Medulla oblongata (tissue), 1 donor: ENCODE measurements at regions not wholly inside any gene's neighbourhood (a gene's known extent, or its start where the extent isn't known, plus 50 kb on each side); places are given as distances from the start of the nearest gene placed in this dataset.
"Not testable (repeated sequence)": the region's sequence is repeated elsewhere in the genome, so short reads cannot be mapped to it uniquely, and the experiment has no call there.

ENCODE experiments used
- DNase-seq: peaks from one replicate; pipeline ENCODE4 v3.0.0-alpha.2; 2015; ENCODE audit errors: extremely low spot score

DNA sequence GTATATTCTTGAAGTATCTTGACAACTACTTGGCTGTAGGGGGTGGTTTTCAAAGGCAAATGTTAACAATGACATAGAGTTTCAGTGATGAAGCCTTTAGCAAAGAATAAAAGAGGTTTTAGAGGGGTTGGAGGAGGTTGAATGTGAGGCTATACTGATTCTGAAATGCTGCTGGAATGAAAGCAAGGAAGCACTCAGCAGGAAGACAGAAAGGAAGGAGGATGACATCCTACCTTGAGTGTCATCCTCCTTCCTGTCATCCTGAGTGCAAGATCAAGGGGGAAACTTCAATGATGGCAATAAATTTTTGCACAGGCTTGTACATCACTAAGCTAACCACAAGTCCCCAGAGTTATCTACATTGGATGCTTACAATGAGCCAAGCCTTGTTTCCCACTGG is 120.5 kb downstream of the APIP start:
- no peak for DNase-seq

DNA sequence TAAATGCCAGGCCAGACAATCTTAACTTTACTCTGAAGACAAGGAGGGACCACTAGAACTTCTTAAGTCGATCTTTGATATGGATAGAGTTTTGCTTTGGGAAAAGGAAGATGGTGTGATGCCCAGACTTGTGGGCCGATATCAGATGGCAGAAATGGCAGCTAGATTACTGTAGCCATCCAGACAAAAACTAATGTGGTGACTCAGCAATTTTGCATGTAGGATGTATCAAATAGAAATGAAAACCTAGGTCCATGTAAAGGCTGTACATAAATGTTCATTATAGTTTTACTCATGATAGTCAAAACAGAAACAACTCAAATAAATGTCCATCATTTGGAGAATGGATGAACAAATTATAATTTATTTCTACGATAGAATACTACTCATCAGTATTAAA is 121.5 kb downstream of the APIP start:
- DNase-seq, result no peak

- no peak for DNase-seq
Measured at GRCh38 chr11:34793666-34794065, 122.5 kb downstream of the APIP start.

DNA sequence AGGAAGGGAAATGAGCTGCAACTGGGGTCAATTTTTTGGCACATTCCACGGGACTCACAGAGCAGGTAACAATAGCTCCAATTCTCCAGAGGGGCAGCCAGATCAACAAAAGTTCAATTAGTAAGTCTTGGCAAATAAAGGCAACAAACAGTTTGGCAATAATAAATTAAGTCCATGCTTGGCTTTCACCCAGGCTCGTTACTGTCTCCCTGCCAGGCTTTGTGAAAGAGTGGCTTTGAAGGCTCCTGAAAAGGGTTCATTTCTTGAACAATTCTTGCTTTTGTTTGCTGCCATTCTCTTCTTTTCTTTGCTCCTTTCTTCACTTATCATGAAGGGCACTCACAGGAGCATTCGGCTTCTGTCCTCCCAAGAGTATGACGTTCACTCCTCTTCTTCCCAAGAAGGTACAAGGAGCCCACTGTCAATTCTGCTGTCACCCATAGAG is 123.3 kb downstream of the APIP start:
- peak; percentile 81 for DNase-seq

- peak; percentile 11 for DNase-seq
Measured at GRCh38 chr11:34791780-34792542, 124.2 kb downstream of the APIP start.

DNA sequence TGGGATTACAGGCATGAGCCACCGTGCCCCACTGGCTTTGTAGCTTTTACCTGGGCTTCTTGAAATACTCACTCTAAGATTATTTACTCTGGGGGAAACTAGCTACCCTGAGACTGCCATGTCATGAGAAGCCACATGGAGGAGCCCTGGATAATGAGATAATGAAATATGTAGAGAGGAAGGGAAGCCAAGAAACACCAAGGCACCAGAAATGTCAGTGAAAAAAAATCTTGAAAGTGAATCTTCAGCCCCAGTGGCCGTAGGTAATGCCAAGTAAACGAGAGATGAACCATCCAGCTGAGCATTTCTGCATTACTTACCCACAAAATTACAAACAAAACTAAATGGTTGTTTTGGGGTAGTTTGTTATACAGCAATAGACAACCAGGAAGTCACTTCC is 125.6 kb downstream of the APIP start:
- no peak for DNase-seq

DNA sequence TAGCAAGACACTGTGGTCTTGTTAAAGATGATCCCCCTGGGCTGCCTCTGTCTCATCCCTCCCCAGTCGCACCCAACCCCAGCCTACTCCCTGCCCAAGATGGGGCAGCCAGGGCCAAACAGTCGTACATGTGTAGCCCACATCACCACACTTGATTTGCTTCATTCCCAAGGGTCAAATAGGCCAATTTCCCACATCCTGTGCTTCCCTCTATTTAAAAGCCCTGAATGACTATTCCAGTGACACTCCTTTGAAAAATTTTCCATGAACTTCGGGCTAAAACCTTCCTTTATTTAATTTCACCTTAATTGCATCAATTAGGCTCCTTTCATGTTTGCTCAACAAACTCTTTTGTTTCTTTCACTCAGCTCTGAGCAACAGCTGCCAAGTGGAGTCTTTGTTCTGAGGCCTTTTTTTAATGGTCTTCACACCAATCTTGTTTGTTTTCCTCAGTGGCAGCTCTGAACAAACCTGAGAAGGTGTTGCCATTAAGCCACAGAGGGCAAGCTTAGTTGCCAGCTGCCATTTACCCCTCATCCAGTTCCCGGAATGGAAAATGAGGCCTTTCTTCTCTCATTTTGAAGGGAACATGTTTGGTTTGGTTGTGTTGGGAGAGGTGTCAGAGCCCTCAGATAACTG is 126.9 kb downstream of the APIP start:
- DNase-seq, result no peak

GRCh38 chr11:34788642-34789041 is 127.5 kb downstream of the APIP start:
- DNase-seq, result no peak

DNA sequence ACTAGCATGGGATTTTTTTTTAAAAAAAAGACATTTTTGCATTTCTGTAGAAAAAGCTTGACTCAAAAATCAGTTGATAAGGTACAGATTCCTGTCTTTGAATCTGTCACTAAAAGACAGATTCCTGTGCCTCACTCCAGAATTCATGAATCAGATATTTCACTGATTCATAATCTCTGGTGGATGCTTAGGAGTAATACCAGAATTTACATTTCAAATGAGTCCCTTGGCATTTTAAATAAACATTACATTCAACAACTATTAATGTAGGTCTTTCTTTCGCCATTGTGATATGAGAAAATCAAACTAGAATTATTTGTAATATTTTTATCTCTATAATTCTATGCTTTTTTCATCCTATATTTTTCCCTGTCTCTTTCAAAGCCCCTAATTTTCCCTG is 128.3 kb downstream of the APIP start:
- DNase-seq, result no peak

DNA sequence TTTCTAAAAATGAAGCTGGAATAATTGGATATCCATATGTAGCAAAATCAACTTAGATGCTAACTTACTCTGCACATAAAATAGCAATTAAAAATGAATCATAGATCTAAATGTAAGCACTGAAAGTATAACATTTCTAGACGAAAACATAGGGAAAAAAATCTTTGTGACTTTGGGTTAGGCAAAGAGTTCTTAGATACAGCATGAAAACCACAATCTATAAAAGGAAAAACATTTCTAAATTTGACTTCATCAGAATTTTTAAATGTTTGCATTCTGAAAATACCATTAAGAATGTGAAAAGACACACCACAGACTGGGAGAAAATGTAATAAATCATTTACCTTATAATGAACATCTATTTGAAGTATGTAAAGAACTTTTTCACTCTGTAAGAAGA is 128.8 kb downstream of the APIP start:
- DNase-seq, result no peak

- DNase-seq, result no peak
Measured at GRCh38 chr11:34784318-34784841, 131.8 kb downstream of the APIP start.

DNA sequence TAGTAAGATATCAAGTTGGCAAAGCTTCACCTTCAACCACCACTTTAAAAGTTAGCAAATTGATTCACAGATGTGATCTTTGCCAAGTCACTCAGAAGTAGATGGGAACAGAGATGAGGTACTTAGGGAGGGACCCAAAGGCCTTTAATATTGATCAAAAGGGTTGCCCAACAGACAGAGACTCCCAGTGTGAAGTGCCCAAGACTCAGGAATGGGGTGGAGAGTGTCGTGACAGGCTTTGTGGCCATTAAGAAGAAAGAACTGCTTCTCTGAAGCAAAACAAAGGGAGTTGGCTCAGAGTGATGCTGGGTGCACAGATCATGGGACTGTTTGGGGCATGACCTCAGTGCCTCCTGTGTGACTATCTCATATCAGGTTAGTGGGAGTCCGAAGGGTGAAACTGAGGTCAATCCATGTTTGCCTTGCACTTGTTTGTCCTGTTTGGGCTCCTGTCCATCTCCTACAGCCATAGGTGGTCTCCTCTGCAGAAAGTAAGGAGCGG is 132.3 kb downstream of the APIP start:
- no peak for DNase-seq

- DNase-seq, result not testable (repeated sequence)
Measured at GRCh38 chr11:34781826-34782225, 134.4 kb downstream of the APIP start.

DNA sequence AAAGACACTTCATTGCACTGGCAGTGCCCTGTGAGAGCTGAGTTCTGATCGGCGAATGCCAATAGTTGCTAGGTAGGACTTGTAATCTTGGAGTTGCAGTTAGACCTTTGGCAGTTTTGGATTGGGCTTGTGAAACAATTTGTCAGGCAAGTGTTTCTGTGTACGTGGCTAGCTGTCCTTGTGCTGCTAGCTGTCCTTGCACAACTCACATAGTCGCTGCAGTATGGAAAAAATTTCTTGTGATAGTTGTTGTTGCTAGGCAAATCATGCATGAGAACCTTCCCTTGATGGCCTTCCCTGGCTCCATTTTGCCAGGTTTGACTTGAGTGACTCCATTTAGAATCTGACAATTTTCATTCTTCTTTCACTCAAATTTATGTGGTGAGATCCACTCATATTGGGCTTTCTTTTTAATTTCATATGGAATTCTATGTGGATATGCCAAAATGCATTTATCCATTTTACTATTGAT is 140.7 kb downstream of the APIP start:
- DNase-seq, result no peak

DNA sequence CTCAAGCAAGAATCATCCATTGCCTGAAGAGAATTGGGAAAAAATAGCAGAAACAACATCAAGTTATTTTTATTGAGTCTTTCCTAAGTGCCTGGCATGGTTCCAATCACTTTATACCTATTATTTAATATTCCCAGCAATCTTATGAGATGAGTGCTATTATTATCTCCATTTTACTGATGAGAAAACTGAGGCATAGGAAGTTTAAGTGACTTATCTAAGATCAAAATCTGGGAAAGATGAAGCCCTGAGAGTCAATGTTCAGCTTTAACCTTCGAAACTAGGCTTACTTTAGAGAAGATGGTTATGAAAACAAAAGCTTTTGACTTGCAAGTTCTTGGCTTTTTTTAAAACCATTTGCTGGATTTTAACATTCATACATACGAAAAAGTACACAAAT is 141.6 kb downstream of the APIP start:
- no peak for DNase-seq

- DNase-seq, result no peak
Measured at GRCh38 chr11:34773826-34774225, 142.4 kb downstream of the APIP start.

DNA sequence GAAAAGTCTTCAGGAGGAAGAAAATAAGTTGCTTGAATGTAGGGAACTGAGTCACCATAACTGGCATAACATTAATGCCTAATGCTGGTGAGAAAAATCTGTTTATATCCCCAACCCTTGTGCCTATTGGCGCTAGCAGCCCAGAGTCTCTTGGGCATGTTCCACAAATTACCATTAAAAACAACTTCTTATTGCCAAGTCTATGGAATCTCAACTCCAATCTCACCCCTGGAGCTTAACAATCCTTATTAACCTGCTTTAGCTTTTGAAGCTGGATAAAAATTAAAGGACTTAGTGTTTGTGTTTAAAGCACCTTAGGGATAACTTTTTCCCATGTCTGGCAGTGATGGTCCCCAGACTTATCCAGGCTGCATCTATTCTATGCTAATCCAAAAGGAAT is 143.0 kb downstream of the APIP start:
- no peak for DNase-seq

- no peak for DNase-seq
Measured at GRCh38 chr11:34770111-34770510, 146.1 kb downstream of the APIP start.

GRCh38 chr11:34769224-34769623 is 147.0 kb downstream of the APIP start:
- no peak for DNase-seq

- not testable (repeated sequence) for DNase-seq
Measured at GRCh38 chr11:34762625-34763024, 141.7 kb downstream of the EHF start.

DNA sequence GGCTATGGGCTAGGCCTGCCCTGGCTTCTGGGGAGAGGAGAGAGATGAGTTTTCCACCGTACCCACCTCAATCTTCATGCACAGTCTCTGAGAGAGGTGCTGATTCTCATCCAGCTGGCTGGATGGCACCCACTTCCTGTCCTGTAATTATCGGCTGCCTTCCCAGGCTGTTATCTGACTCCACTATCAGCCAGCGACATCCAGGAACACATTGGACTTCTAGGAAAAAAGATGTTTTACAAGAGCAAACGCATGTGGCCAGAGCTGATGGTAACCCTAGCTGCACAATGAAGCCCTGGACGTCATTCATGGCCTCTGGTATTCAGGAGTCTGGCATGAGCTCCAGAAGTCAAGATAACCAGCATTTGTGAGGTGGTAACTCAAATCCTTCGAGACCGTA is 137.4 kb downstream of the EHF start:
- DNase-seq, result no peak

- no peak for DNase-seq
Measured at GRCh38 chr11:34757026-34757451, 136.1 kb downstream of the EHF start.

DNA sequence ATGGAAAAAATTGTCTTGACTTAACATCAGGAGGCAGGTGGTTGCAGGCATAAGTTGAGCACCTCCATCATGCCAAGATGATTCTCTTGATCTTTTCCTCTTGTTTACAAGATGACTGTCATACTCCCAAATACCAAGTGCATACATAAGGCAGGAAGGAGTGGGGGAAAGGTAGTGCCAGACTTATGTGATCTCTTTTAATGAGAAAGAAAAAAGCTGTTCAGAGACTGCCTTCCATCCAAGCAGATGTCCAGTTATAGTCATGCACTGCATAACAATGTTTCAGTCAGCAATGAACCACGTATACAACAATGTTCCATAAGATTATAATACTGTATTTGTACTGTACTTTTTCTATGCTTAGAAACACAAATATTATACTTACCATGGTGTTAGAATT is 135.7 kb downstream of the EHF start:
- DNase-seq, result no peak
